H9 (cell line): ENCODE measurements at regions not wholly inside any gene's neighbourhood (a gene's known extent, or its start where the extent isn't known, plus 50 kb on each side); places are given as distances from the start of the nearest gene placed in this dataset.

Experiments
- DNase-seq: peaks from one replicate; pipeline ENCODE4 v3.0.0-alpha.2; 2017
- H2AFZ ChIP-seq: one replicate; pipeline ENCODE4 v1.6.1; 2013; ENCODE audit warnings: mild to moderate bottlenecking, low read length, control low read depth, moderate library complexity
- H2AK5ac ChIP-seq: 2 replicates; pipeline ENCODE4 v1.6.1; 2013; ENCODE audit warnings: low read length, control low read depth, mixed read lengths; ENCODE audit not compliant: insufficient read length
- H2BK120ac ChIP-seq: one replicate; pipeline ENCODE4 v1.6.1; 2013; ENCODE audit warnings: low read depth, mild to moderate bottlenecking, low read length, control low read depth, inconsistent platforms; ENCODE audit not compliant: poor library complexity, severe bottlenecking
- H2BK12ac ChIP-seq: 2 replicates; pipeline ENCODE4 v1.6.1; 2013; ENCODE audit warnings: low read length, control low read depth, mixed read lengths, low read depth; ENCODE audit not compliant: insufficient read length
- H2BK15ac ChIP-seq: 2 replicates; pipeline ENCODE4 v1.6.1; 2013; ENCODE audit warnings: low read depth, low read length, control low read depth
- H2BK20ac ChIP-seq: one replicate; pipeline ENCODE4 v1.6.1; 2013; ENCODE audit warnings: low read depth, mild to moderate bottlenecking, low read length, control low read depth, inconsistent platforms; ENCODE audit not compliant: poor library complexity, severe bottlenecking
- H2BK5ac ChIP-seq: 2 replicates; pipeline ENCODE4 v1.6.1; 2013; ENCODE audit warnings: low read length, control low read depth, mixed read lengths; ENCODE audit not compliant: insufficient read length
- H3K14ac ChIP-seq: 2 replicates; pipeline ENCODE4 v1.6.1; 2013; ENCODE audit warnings: low read length, control low read depth; ENCODE audit not compliant: insufficient read depth
- H3K18ac ChIP-seq: 2 replicates; pipeline ENCODE4 v1.6.1; 2013; ENCODE audit warnings: low read depth, mild to moderate bottlenecking, mixed read lengths, low read length, control low read depth; ENCODE audit not compliant: insufficient read length
- H3K23ac ChIP-seq: 2 replicates; pipeline ENCODE4 v1.6.1; 2013; ENCODE audit warnings: low read length, control low read depth, mixed read lengths, low read depth; ENCODE audit not compliant: insufficient read length
- H3K23me2 ChIP-seq: 2 replicates; pipeline ENCODE4 v1.6.1; 2013; ENCODE audit warnings: low read depth, mild to moderate bottlenecking, mixed read lengths, low read length, control low read depth; ENCODE audit not compliant: insufficient read length, poor library complexity, severe bottlenecking
- H3K27ac ChIP-seq: 2 replicates; pipeline ENCODE4 v1.5.1; 2013; ENCODE audit warnings: low read length, control low read depth, mixed read lengths, low read depth; ENCODE audit not compliant: insufficient read length
- H3K27me3 ChIP-seq: 2 replicates; pipeline ENCODE4 v1.6.1; 2013; ENCODE audit warnings: low read length, control low read depth, inconsistent platforms; ENCODE audit not compliant: insufficient read depth
- H3K4ac ChIP-seq: 2 replicates; pipeline ENCODE4 v1.6.1; 2013; ENCODE audit warnings: low read depth, mild to moderate bottlenecking, control low read depth, inconsistent platforms, low read length, moderate library complexity
- H3K4me1 ChIP-seq: 2 replicates; pipeline ENCODE4 v1.6.1; 2013; ENCODE audit warnings: low read length, control low read depth, inconsistent platforms; ENCODE audit not compliant: insufficient read depth
- H3K4me2 ChIP-seq: 2 replicates; pipeline ENCODE4 v1.6.1; 2013; ENCODE audit warnings: low read length, control low read depth, mixed read lengths; ENCODE audit not compliant: insufficient read length, insufficient read depth
- H3K56ac ChIP-seq: 2 replicates; pipeline ENCODE4 v1.6.1; 2013; ENCODE audit warnings: low read depth, mild to moderate bottlenecking, mixed read lengths, low read length, control low read depth; ENCODE audit not compliant: insufficient read length
- H3K79me1 ChIP-seq: 2 replicates; pipeline ENCODE4 v1.6.1; 2013; ENCODE audit warnings: low read depth, mild to moderate bottlenecking, moderate library complexity, low read length, control low read depth, inconsistent platforms; ENCODE audit not compliant: insufficient read depth, poor library complexity, severe bottlenecking
- H3K79me2 ChIP-seq: 2 replicates; pipeline ENCODE4 v1.6.1; 2013; ENCODE audit warnings: low read length, control low read depth, inconsistent platforms; ENCODE audit not compliant: insufficient read depth
- H3K9ac ChIP-seq: 2 replicates; pipeline ENCODE4 v1.6.1; 2013; ENCODE audit warnings: low read length, control low read depth, mixed read lengths; ENCODE audit not compliant: insufficient read length; ENCODE audit errors: extremely low read depth
- H3K9me3 ChIP-seq: one replicate; pipeline ENCODE4 v1.6.1; 2013; ENCODE audit warnings: low read depth, low read length, inconsistent platforms; ENCODE audit not compliant: control insufficient read depth
- H3T11ph ChIP-seq: one replicate; pipeline ENCODE4 v1.6.1; 2013; ENCODE audit warnings: mild to moderate bottlenecking, low read length, control low read depth, inconsistent platforms
- H4K20me1 ChIP-seq: one replicate; pipeline ENCODE4 v1.6.1; 2013; ENCODE audit not compliant: control insufficient read depth, insufficient read length, insufficient read depth
- H4K5ac ChIP-seq: 2 replicates; pipeline ENCODE4 v1.6.1; 2013; ENCODE audit warnings: low read depth, mild to moderate bottlenecking, mixed read lengths, low read length, control low read depth; ENCODE audit not compliant: insufficient read length
- H4K8ac ChIP-seq: replicated peaks from 2 replicates; pipeline ENCODE4 v1.6.1; 2013; ENCODE audit warnings: low read length, control low read depth, mixed read lengths, low read depth; ENCODE audit not compliant: insufficient read length
- H4K91ac ChIP-seq: 2 replicates; pipeline ENCODE4 v1.6.1; 2013; ENCODE audit warnings: low read depth, mild to moderate bottlenecking, moderate library complexity, mixed read lengths, low read length, control low read depth; ENCODE audit not compliant: insufficient read length
- H3K27ac Mint-ChIP-seq, 3 experiments: 2 replicates in 2 of 3; 3 replicates in 1 of 3; pipeline ENCODE4 v1.8.0; 2020 to 2021; ENCODE audit warnings: mixed read lengths in 3 of 3, mild to moderate bottlenecking in 1 of 3, moderate library complexity in 1 of 3
- H3K27me3 Mint-ChIP-seq: 2 replicates; pipeline ENCODE4 v1.8.0; 2021; ENCODE audit warnings: low read depth, mild to moderate bottlenecking, moderate library complexity, mixed read lengths
- H3K36me3 Mint-ChIP-seq, 3 experiments: 2 replicates in 2 of 3; 3 replicates in 1 of 3; pipeline ENCODE4 v1.8.0; 2020 to 2021; ENCODE audit warnings: low read depth in 3 of 3, mixed read lengths in 3 of 3; ENCODE audit not compliant: insufficient read depth in 1 of 3
- H3K4me1 Mint-ChIP-seq, 2 experiments: 2 replicates each; pipeline ENCODE4 v1.8.0; 2020; ENCODE audit warnings: mixed read lengths in 2 of 2
- H3K4me3 Mint-ChIP-seq, 2 experiments: 2 replicates in 1 of 2; 3 replicates in 1 of 2; pipeline ENCODE4 v1.8.0; 2020 to 2021; ENCODE audit warnings: mild to moderate bottlenecking in 2 of 2, mixed read lengths in 2 of 2, moderate library complexity in 1 of 2
- H3K9me3 Mint-ChIP-seq, 2 experiments: 2 replicates in 1 of 2; 3 replicates in 1 of 2; pipeline ENCODE4 v1.8.0; 2020; ENCODE audit warnings: mild to moderate bottlenecking in 2 of 2, mixed read lengths in 2 of 2, moderate library complexity in 1 of 2
- CTCF ChIP-seq: fragments of 200-600 bp; sonication (generic); conservative IDR thresholded peaks from 3 replicates; pipeline ENCODE4 v1.8.0; 2021; ENCODE audit warnings: antibody characterized with exemption, mild to moderate bottlenecking
- WGBS: extraction: QIAGEN DNeasy Blood & Tissue Kit; methylation state at CpG from one replicate; pipeline ENCODE4 v1.1.7; 2013; ENCODE audit warnings: missing lambda C conversion rate, low lambda C conversion rate, mixed read lengths; ENCODE audit not compliant: insufficient read length; ENCODE audit errors: extremely low coverage; 5-methylcytosine and 5-hydroxymethylcytosine counted together

GRCh38 chr4:114401483-114401882 lies 197.1 kb upstream of the UGT8 start:
- Histone ChIP-seq H3K9me3 (no peaks in the 10 kb centered on the region), H2AK5ac (no peak overlapping the region), H4K20me1 (no peaks in the 10 kb centered on the region), H3T11ph (no peak overlapping the region), H3K4me2 (no peak overlapping the region), H3K27me3 (no peaks in the 10 kb centered on the region), H3K27ac (no peak overlapping the region), H3K14ac (no peak overlapping the region), H3K9ac (no peak overlapping the region), H4K8ac (no peak overlapping the region), H2BK120ac (no peak overlapping the region), H2BK15ac (no peak overlapping the region), H3K23me2 (no peaks in the 10 kb centered on the region), H4K91ac (no peak overlapping the region), H3K18ac (no peak overlapping the region), H3K4me1 (no peaks in the 10 kb centered on the region; the same call in 1 of the 2 replicates), H3K23ac (no peak overlapping the region), H3K4ac (no peak overlapping the region), H4K5ac (no peak overlapping the region), H3K56ac (no peak overlapping the region), H2BK12ac (no peak overlapping the region), H2AFZ (no peak overlapping the region), H3K79me1 (no peaks in the 10 kb centered on the region), H3K79me2 (no peaks in the 10 kb centered on the region), H2BK20ac (no peak overlapping the region), H2BK5ac (no peak overlapping the region)
- Mint-ChIP-seq H3K9me3 (peaks cover 4 to 5% of the 10 kb centered on the region in 2 experiments; a peak in 4 of 5 replicates), H3K27me3 (peaks cover 2% of the 10 kb centered on the region; the same call in 1 of the 2 replicates), H3K27ac (no peak overlapping the region; a peak in 1 of 7 replicates), H3K4me3 (no peak overlapping the region), H3K36me3 (peaks cover 0 to 9% (median 3%) of the 10 kb centered on the region in 3 experiments; a peak in 6 of 7 replicates), H3K4me1 (peaks cover 16% of the 10 kb centered on the region in 2 experiments)
- no CpG with 5 or more reads among the region's 2 CpGs for WGBS
- DNase-seq: no peak
- no peak for TF ChIP-seq CTCF
